HL-60 (cell line): ENCODE measurements at regions not wholly inside any gene's neighbourhood (a gene's known extent, or its start where the extent isn't known, plus 50 kb on each side); places are given as distances from the start of the nearest gene placed in this dataset.
"Not testable (repeated sequence)": the region's sequence is repeated elsewhere in the genome, so short reads cannot be mapped to it uniquely, and the experiment has no call there.

Source experiments
- GABPA ChIP-seq: IDR thresholded peaks from 2 replicates; pipeline ENCODE4 v1.6.1; 2012; ENCODE audit warnings: low read depth
- REST ChIP-seq: IDR thresholded peaks from 2 replicates; pipeline ENCODE4 v1.6.1; 2012; ENCODE audit warnings: low read depth; ENCODE audit not compliant: insufficient replicate concordance
- TF ChIP-seq, protein P1 (sequence below): IDR thresholded peaks from one replicate; pipeline ENCODE4 v1.5.1; 2011; ENCODE audit warnings: low read length, control low read depth, inconsistent platforms; ENCODE audit not compliant: insufficient read depth

DNA sequence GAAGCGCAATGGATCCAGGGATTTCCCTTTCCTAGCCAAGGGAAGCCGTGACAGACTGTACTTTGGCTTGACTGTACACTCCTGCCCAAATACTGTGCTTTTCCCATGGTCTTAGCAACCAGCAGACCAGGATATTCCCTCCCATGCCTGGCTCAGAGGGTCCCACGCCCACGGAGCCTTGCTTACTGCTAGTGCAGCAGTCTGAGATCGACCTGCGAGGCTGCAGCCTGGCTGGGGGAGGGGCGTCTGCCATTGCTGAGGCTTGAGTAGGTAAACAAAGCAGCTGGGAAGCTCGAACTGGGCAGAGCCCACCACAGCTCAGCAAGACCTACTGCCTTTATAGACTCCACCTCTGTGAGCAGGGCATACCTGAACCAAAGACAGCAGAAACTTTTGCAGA lies 155.4 kb downstream of the JRKL start:
- TF ChIP-seq GABPA, REST: not testable (repeated sequence)
- TF ChIP-seq, protein P1, sequence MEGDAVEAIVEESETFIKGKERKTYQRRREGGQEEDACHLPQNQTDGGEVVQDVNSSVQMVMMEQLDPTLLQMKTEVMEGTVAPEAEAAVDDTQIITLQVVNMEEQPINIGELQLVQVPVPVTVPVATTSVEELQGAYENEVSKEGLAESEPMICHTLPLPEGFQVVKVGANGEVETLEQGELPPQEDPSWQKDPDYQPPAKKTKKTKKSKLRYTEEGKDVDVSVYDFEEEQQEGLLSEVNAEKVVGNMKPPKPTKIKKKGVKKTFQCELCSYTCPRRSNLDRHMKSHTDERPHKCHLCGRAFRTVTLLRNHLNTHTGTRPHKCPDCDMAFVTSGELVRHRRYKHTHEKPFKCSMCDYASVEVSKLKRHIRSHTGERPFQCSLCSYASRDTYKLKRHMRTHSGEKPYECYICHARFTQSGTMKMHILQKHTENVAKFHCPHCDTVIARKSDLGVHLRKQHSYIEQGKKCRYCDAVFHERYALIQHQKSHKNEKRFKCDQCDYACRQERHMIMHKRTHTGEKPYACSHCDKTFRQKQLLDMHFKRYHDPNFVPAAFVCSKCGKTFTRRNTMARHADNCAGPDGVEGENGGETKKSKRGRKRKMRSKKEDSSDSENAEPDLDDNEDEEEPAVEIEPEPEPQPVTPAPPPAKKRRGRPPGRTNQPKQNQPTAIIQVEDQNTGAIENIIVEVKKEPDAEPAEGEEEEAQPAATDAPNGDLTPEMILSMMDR = not testable (repeated sequence)
